NCI-H526 (cell line): ENCODE measurements at regions not wholly inside any gene's neighbourhood (a gene's known extent, or its start where the extent isn't known, plus 50 kb on each side); places are given as distances from the start of the nearest gene placed in this dataset.
"Not testable (repeated sequence)": the region's sequence is repeated elsewhere in the genome, so short reads cannot be mapped to it uniquely, and the experiment has no call there.

Experiments
- DNase-seq, 2 experiments: peaks; one replicate each; lab custom pipeline; 2025; lab: John Stamatoyannopoulos, UW

DNA sequence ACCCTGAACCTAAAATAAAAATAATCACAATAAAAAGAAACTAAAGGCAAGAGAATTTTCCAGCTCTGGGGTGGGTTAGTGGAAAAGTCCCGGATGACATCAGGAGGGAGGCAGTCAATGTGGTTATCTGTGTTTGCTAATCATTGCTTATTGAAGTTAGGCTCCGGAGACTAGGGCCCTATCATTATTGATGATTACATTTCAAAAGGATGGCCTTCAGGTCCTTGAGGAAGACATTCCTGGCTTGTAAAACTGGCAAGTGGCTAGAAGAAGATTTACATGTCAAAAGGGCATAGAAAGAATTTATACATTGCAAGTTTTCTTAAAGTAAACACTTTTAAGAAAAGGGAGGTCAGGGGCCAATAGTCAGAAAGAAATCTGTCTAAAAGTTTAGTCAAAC is 123.4 kb downstream of the POSTN start:
- DNase-seq: no peak

- peak in 1 of 2 experiments; percentile 3 for DNase-seq
These were observed 125.5 kb downstream of the POSTN start for GRCh38 chr13:37473035-37473434.

GRCh38 chr13:37472266-37472665 is 126.3 kb downstream of the POSTN start:
- not testable (repeated sequence) for DNase-seq

DNA sequence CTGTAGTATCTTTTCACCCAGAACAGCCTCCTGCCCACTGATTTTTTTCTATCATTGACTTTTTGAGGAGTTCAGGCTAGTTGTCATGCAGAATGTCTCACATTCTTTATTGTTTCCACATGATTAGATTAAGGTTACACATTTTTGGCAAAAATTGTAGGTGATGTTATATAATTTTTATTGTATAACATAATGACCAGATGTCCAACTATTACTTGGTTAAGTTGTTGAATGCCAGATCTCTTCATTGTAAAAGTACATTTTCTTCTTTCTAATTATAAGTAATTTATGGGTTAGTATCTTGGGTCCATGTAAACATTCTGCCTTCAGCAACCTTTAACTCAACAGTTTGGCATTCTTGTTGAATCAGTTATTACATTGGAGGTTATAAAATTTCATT is 138.4 kb downstream of the POSTN start:
- DNase-seq: no peak

GRCh38 chr13:37457612-37458011 is 141.0 kb downstream of the POSTN start:
- no peak for DNase-seq

GRCh38 chr13:37456506-37456905 is 142.1 kb downstream of the POSTN start:
- DNase-seq: no peak

DNA sequence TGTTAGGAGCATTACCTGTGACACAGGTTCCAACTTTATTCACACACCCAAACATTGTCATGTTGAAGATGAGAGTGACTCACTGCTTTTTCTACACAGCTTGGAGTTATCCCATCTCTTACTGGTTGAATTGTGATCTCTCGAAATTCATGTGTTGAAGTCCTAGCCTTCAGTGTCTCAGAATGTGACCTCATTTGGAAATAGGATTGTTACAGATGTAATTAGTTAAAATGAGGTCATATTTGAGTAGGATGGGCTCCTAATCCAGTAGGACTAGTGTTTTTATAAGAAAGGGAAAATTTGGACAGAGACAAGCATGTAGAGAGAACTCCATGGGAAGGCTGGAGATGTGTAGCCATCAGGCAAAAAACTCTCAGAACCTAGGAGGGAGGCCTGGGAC is 142.5 kb downstream of the POSTN start:
- no peak for DNase-seq

DNA sequence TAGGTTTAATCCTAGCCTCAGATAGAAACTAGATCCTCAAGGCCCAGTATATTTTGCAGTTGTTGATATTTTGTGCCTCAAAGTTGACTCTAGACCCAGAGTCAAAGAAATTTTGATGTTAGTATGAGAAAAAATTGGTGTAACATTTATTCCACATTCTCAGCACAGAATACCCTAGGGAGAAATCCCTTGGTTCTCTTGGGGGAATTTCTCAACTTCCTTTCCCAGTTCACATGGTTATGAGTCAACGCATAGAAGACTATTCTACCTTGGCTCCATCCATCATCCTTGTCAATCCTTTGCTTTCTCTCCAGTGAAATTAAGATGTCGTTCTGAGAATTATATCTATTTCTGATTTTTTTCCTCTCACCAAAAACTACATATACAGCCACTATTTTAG is 145.3 kb downstream of the POSTN start:
- DNase-seq: no peak

GRCh38 chr13:37450276-37450675 is 148.3 kb downstream of the POSTN start:
- no peak for DNase-seq

DNA sequence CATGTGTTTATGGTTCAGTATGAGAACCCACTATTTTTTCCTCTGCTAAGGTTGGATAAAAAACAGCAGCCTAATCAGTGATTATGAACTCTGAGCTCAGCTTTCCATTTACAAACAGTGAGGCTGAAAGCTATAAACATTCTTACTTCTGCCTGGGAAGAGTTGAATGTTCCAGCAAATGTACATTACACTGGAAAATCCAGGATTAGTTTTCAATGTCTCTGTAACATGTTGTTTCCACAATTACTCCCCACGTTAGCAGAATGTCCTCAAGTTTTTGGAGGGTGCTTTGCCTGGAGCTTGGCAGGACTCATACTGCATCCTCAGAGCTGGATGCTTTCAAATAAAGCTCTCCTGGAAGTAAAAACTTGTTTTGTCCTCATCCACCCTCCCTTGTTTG is 150.4 kb downstream of the POSTN start:
- DNase-seq: no peak

DNA sequence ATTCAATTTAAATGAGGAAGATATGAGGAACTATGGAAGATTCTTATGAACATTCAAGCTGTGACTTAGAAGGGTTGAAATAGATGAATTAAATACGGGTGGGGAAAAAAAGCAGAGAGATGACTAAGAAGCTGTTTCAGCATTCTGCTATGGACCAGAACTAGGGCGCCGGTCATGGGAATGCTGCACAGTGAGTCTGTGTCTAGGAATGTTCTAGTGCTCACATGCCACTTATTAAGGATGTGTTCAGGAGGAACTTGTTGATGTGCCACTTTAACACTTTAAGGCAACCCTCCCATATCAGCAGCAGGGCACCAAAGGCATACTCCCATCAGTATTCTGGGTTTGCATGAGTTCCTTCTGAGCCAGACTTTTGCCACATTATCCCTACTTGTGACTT is 152.1 kb downstream of the POSTN start:
- DNase-seq: no peak

DNA sequence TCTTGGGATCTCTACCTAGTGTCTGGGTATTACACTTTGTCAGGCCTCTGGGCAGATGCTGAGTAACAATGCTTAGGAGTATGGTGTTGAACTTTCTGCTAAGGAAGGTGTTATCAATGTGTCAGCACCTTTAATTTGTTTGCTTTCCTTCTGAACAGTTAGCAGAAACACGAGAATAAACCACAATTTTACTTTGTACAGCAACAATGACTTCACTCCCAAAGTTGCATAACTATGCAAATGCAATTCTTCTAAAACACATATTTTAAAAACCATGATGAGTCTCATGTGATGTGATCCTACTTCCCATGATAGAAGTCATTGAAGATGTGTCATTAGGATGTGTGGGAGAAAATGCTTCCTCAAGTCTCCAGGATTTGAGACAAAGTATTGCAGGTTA is 155.0 kb downstream of the POSTN start:
- DNase-seq: no peak

DNA sequence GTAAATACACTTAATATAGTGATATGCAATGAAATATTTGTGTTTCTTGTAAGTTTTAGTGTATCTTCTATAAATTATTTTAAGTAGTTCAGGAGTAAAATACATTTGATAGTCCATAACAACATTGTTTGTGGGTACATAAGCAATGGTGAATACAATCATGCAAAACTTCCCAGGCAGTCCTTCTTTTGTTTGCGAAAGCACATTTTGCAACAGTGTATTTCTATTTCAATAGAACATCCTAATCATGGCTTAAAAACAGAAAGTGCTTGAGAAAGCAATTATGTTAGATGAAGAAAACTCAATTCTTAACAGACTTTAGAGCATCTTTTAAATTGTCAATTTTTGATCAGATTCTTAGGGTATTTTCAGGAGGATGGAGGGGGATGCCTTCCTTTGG is 155.6 kb downstream of the POSTN start:
- no peak for DNase-seq

DNA sequence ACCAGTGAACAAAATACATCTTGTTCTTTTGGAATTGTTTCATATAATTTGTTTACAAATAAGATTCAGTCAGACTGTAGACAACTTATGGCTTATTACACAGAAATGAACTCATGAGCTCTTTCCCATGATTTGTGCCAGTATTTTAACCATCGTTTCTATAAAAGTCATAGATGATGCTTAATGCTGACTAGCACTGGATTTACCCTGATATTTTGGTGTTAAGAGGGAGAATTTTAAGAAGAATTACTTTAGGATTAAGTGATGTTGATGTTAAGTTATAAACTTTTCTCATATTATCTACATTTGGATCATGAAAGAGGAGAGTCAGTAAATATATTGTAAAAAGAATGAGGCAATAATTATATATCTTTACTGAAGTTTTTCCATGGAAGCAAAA is 162.7 kb downstream of the POSTN start:
- DNase-seq: no peak

DNA sequence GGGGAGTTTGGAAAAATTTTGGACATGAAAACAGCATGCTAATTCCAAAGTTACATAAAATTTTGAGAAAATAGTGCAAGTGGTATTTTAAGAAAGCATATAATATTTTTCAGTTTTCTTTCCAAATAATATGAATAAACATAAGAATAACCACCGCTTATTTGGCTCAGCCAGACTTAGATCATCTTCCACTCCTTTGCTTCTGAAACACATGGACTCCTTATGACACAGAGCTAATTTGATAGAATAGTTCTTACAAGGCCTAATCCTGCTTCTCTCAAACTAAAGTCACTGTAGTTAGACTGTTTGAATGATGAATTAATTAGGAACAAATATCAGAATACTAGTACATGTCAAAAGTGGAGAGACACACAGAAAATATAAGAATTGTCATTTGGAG is 165.5 kb downstream of the POSTN start:
- no peak for DNase-seq

DNA sequence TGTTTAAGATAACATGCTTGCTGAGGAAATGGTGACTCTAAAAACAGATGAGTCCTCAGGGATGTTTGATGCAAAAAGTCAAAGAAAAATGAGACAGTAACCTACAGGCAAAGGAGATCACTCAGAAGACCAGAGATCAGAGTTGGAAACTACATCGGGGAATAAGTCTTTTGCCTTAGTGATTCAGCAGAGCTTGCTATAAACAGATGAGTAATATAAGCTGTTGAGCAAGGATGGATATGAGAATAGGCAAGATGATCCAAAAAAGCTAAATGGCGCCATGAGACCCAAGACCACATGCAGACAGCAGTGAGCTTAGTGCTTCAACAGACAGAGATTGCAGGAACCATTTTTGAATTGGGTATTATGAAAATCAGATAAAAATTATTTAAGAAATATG is 168.6 kb downstream of the POSTN start:
- DNase-seq: no peak

GRCh38 chr13:37427843-37428494 is 170.6 kb downstream of the POSTN start:
- no peak for DNase-seq

DNA sequence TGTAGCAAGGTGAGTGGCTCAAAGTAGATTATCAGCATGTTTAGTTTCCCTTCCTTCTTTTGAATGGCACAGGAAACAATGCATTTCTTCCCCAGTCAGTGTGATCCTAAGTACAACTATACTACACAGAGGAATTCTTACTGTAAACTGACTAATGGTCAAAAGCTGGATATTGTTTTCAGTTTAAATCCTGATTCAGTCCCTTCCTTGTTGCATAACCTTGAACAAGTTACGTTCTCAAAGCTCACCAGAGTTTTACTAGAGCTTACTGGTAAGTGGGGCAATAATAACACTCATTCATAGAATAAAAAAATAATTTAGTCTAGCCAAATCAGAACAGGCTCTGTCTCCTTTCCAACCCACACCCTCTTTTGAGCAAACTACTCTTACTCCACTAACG is 180.1 kb downstream of the POSTN start:
- no peak for DNase-seq

GRCh38 chr13:37417060-37417441 is 181.5 kb downstream of the POSTN start:
- DNase-seq: no peak

- DNase-seq: no peak
These were observed 182.1 kb downstream of the POSTN start for GRCh38 chr13:37416291-37417059.

GRCh38 chr13:37413161-37413560 is 185.4 kb downstream of the POSTN start:
- no peak for DNase-seq

- no peak for DNase-seq
These were observed 186.2 kb downstream of the POSTN start for GRCh38 chr13:37412241-37412921.

- no peak for DNase-seq
These were observed 188.3 kb downstream of the POSTN start for GRCh38 chr13:37410316-37410715.
